Neural progenitor cell (in vitro differentiated cells): ENCODE measurements at regions not wholly inside any gene's neighbourhood (a gene's known extent, or its start where the extent isn't known, plus 50 kb on each side); places are given as distances from the start of the nearest gene placed in this dataset.

Experiments used
- EZH2 ChIP-seq: fragments of 200-600 bp; sonication (generic); IDR thresholded peaks from 2 replicates; pipeline ENCODE4 v1.6.1; 2017; ENCODE audit warnings: antibody characterized with exemption, mild to moderate bottlenecking, moderate library complexity
- EZH2phosphoT487 ChIP-seq: fragments of 200-600 bp; sonication (generic); IDR thresholded peaks from 2 replicates; pipeline ENCODE4 v1.6.1; 2017; ENCODE audit warnings: antibody characterized with exemption

DNA sequence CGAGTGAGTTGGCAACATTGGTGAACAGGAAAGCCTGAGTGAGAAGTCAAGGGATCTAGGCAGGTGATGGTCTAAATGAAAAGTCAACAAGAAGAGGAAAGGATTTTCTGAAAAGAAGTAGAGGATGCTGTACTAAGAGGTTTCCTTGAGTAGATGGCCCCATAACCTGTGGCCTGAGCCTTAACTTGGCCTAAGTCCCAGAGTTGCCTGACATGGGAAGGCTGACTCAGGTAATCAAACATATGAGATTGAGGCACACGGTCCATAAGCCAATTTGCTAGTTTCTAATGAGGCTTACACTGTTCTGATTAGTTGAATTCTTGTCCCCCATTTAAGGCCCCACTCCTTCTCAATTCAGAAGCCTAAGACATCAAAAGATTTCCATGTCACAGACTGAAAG is 262.5 kb upstream of the LMCD1 start:
- TF ChIP-seq EZH2 (no peak), EZH2phosphoT487 (no peak)
